CD8-positive, alpha-beta memory T cell (primary cell): ENCODE measurements at regions not wholly inside any gene's neighbourhood (a gene's known extent, or its start where the extent isn't known, plus 50 kb on each side); places are given as distances from the start of the nearest gene placed in this dataset.
A peak's percentile ranks its signal among the peaks of the same experiment; 100 is the strongest.
"Not testable (repeated sequence)": the region's sequence is repeated elsewhere in the genome, so short reads cannot be mapped to it uniquely, and the experiment has no call there.

Experiments
- CTCF ChIA-PET: fragments of 350-600 bp; sonication (Branson Sonifier 250); formaldehyde crosslinking; loops from one replicate; lab custom pipeline; 2021; ENCODE audit warnings: antibody characterized with exemption; lab: Charles Lee
- POLR2A ChIA-PET: fragments of 350-600 bp; sonication (Branson Sonifier 250); formaldehyde crosslinking; loops from one replicate; lab custom pipeline; 2021; ENCODE audit warnings: antibody characterized with exemption; lab: Charles Lee
- DNase-seq, 5 donors: peaks; one replicate each; pipeline versions ENCODE4 v3.0.0 to v3.0.0-alpha.2; 2020 to 2022; ENCODE audit warnings: mixed read lengths in 1 of 5
- H3K27ac ChIP-seq: one replicate; pipeline ENCODE4 v1.7.0; 2013; ENCODE audit warnings: low read depth, mild to moderate bottlenecking, low read length, moderate library complexity
- H3K27me3 ChIP-seq: 2 replicates; pipeline ENCODE4 v1.7.0; 2013; ENCODE audit warnings: low read length, mild to moderate bottlenecking; ENCODE audit not compliant: insufficient read depth, poor library complexity, severe bottlenecking
- H3K36me3 ChIP-seq: 2 replicates; pipeline ENCODE4 v1.7.0; 2013; ENCODE audit warnings: mild to moderate bottlenecking, low read length, moderate library complexity; ENCODE audit not compliant: insufficient read depth
- H3K4me1 ChIP-seq: 2 replicates; pipeline ENCODE4 v1.7.0; 2013; ENCODE audit warnings: mild to moderate bottlenecking, low read length, moderate library complexity; ENCODE audit not compliant: insufficient read depth
- H3K4me3 ChIP-seq: 2 replicates; pipeline ENCODE4 v1.7.0; 2013; ENCODE audit warnings: mild to moderate bottlenecking, low read length
- H3K9me3 ChIP-seq: 2 replicates; pipeline ENCODE4 v1.7.0; 2013; ENCODE audit warnings: mild to moderate bottlenecking, low read length
- H3K27ac Mint-ChIP-seq, 8 donors: one replicate each; pipeline ENCODE4 v1.8.0; 2020 to 2021; ENCODE audit warnings: mixed read lengths in 8 of 8, mild to moderate bottlenecking in 6 of 8, inconsistent platforms in 3 of 8, moderate library complexity in 3 of 8
- H3K27me3 Mint-ChIP-seq, 2 donors: one replicate each; pipeline ENCODE4 v1.8.0; 2020 to 2021; ENCODE audit warnings: mixed read lengths in 2 of 2, mild to moderate bottlenecking in 1 of 2, moderate library complexity in 1 of 2
- H3K36me3 Mint-ChIP-seq, 3 donors: one replicate each; pipeline ENCODE4 v1.8.0; 2020 to 2021; ENCODE audit warnings: mixed read lengths in 3 of 3, inconsistent platforms in 1 of 3, mild to moderate bottlenecking in 1 of 3
- H3K4me1 Mint-ChIP-seq, 3 donors: one replicate each; pipeline ENCODE4 v1.8.0; 2020 to 2021; ENCODE audit warnings: mixed read lengths in 3 of 3, inconsistent platforms in 1 of 3, mild to moderate bottlenecking in 1 of 3
- H3K4me3 Mint-ChIP-seq, 7 donors: one replicate each; pipeline ENCODE4 v1.8.0; 2020 to 2021; ENCODE audit warnings: mixed read lengths in 7 of 7, mild to moderate bottlenecking in 6 of 7, moderate library complexity in 4 of 7, inconsistent platforms in 2 of 7
- H3K9me3 Mint-ChIP-seq, 5 donors: one replicate each; pipeline ENCODE4 v1.8.0; 2020 to 2022; ENCODE audit warnings: mixed read lengths in 5 of 5, mild to moderate bottlenecking in 3 of 5, moderate library complexity in 2 of 5, inconsistent platforms in 1 of 5

DNA sequence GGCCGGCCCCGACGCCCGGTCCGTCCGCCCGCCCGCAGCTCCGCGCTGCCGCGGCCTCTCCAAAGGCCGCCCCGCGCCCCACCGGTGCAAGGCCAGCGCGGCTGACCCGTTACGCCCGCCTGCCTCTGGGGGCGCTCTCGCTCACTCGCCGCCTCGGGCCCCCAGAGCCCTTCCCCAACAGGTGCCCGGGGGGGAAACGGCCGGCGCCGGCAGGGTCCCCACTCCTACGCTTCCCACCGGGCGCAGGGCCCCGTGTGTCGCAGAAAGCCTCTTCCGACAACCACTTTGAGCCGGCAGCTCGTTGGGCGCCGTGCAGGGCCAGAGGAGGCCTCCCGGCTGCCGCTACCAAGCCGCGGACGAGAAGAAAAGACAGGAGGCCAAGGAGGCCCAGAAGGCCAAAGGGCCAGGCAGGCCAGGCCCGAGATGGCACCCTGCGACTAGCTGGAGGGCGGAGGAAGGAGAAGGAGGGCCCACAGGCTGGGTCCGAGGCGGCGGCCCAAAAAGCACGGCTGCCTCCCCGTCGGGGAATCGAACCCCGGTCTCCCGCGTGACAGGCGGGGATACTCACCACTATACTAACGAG is 64.9 kb upstream of the FCGR2A start:
- CTCF ChIA-PET, result interaction anchor here (1.1 to 1.7 kb wide), 3 partner anchors 11 to 50 kb away, joined by 3 to 5 read pairs (median 4); no protein-coding TSS in a partner anchor
- Histone ChIP-seq H3K4me3 (peak overlapping the region; percentile 32), H3K4me1 (peaks cover 5% of the 10 kb centered on the region), H3K27ac (no peak overlapping the region), H3K9me3 (no peaks in the 10 kb centered on the region), H3K36me3 (no peaks in the 10 kb centered on the region), H3K27me3 (peaks cover 12% of the 10 kb centered on the region)
- peaks cover 33 to 46% of the 10 kb centered on the region in 2 donors for H3K27me3 Mint-ChIP-seq
- H3K4me3 Mint-ChIP-seq, result peak overlapping the region; percentile 78 to 93 (median 83)
- POLR2A ChIA-PET, result no interaction called here
- H3K4me1 Mint-ChIP-seq, result peaks cover 9 to 21% (median 16%) of the 10 kb centered on the region in 3 donors
- peaks cover 0 to 2% (median 0%) of the 10 kb centered on the region in 3 donors for H3K36me3 Mint-ChIP-seq
- H3K27ac Mint-ChIP-seq, result no peak overlapping the region
- H3K9me3 Mint-ChIP-seq, result peaks cover 0 to 2% (median 0%) of the 10 kb centered on the region in 5 donors
- peak; percentile 39 to 58 (median 41) for DNase-seq

DNA sequence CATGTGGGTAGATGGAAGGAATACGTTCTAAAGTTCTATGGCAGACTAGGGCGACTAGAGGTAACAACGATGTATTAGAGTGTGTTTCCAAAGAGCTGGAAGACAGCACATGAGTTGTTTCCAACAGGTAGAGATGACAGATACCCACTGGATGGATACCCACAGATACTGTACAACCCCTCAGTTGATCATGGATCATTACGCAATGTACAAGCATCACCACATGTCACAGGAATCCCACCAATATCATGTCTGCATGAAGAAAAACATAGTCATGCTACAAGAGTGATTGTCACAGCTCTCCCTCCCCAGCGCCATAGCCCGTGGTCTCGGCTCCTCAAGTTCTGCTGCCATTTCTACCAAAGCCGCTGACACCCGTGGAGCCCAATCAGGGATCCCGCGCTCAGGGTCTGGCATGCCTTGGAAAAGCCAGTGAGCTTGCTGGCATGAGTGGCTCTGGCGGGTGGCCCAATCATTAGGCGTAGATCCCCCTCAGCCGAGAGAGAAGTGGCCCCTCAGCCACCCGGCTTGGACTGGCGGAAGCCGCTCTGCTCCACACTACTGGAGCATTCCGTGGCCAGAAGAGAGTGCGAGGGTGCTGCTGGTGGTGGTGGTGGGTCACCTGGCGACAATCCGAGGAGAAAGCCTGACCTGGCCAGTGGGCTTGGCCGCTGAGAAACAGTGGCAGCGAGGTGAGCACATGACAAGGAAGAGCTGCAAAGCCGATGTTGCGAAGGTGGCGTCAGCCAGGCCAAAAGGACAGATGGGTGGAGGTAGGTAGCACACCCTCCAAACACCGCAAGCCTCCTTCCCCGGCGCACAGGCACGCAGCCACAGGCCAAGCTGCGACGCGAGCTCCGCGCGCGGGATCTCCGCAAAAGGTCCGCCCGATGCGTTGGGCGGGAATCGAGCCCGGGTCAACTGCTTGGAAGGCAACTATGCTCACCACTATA is 65.7 kb upstream of the FCGR2A start:
- peaks cover 5% of the 10 kb centered on the region for H3K4me1 ChIP-seq
- peaks cover 12% of the 10 kb centered on the region for H3K27me3 ChIP-seq
- Mint-ChIP-seq H3K9me3 (peaks cover 0 to 2% (median 0%) of the 10 kb centered on the region in 5 donors), H3K27ac (peak overlapping the region in 1 of 8 donors; percentile 77), H3K4me3 (peak overlapping the region; percentile 51 to 88 (median 77)), H3K4me1 (peaks cover 9 to 21% (median 16%) of the 10 kb centered on the region in 3 donors), H3K36me3 (peaks cover 0 to 2% (median 0%) of the 10 kb centered on the region in 3 donors), H3K27me3 (peaks cover 38 to 51% of the 10 kb centered on the region in 2 donors)
- H3K4me3 ChIP-seq, result no peak overlapping the region
- H3K36me3 ChIP-seq, result no peaks in the 10 kb centered on the region
- DNase-seq, result no peak
- CTCF ChIA-PET, result interaction anchor here (1.1 to 1.7 kb wide), 3 partner anchors 10 to 49 kb away, joined by 3 to 5 read pairs (median 4); no protein-coding TSS in a partner anchor
- no peak overlapping the region for H3K27ac ChIP-seq
- POLR2A ChIA-PET, result no interaction called here
- H3K9me3 ChIP-seq, result no peaks in the 10 kb centered on the region

- Mint-ChIP-seq H3K27me3 (peaks cover 30 to 72% of the 10 kb centered on the region in 2 donors), H3K4me3 (peak overlapping the region in 1 of 7 donors; percentile 28), H3K36me3 (peaks cover 0 to 18% (median 2%) of the 10 kb centered on the region in 3 donors)
- H3K9me3 Mint-ChIP-seq, H3K4me3 ChIP-seq, DNase-seq, H3K27ac ChIP-seq, H3K27ac Mint-ChIP-seq, H3K9me3 ChIP-seq, H3K27me3 ChIP-seq, POLR2A ChIA-PET, H3K36me3 ChIP-seq, CTCF ChIA-PET, H3K4me1 ChIP-seq, H3K4me1 Mint-ChIP-seq: not testable (repeated sequence)
Measured at GRCh38 chr1:161433191-161433590, 65.5 kb upstream of the CFAP126 start.

GRCh38 chr1:161432091-161432490 is 64.4 kb upstream of the CFAP126 start:
- Histone ChIP-seq H3K27me3 (no peaks in the 10 kb centered on the region), H3K27ac (no peak overlapping the region), H3K36me3 (no peaks in the 10 kb centered on the region), H3K9me3 (no peaks in the 10 kb centered on the region), H3K4me3 (no peak overlapping the region), H3K4me1 (no peaks in the 10 kb centered on the region)
- H3K4me3 Mint-ChIP-seq, result no peak overlapping the region
- DNase-seq, result no peak
- ChIA-PET POLR2A (no interaction called here), CTCF (no interaction called here)
- H3K27ac Mint-ChIP-seq, result no peak overlapping the region
- H3K9me3 Mint-ChIP-seq, result no peaks in the 10 kb centered on the region
- peaks cover 4 to 10% (median 10%) of the 10 kb centered on the region in 3 donors for H3K4me1 Mint-ChIP-seq
- H3K27me3 Mint-ChIP-seq, result peaks cover 27 to 72% of the 10 kb centered on the region in 2 donors
- peaks cover 0 to 26% (median 0%) of the 10 kb centered on the region in 3 donors for H3K36me3 Mint-ChIP-seq

DNA sequence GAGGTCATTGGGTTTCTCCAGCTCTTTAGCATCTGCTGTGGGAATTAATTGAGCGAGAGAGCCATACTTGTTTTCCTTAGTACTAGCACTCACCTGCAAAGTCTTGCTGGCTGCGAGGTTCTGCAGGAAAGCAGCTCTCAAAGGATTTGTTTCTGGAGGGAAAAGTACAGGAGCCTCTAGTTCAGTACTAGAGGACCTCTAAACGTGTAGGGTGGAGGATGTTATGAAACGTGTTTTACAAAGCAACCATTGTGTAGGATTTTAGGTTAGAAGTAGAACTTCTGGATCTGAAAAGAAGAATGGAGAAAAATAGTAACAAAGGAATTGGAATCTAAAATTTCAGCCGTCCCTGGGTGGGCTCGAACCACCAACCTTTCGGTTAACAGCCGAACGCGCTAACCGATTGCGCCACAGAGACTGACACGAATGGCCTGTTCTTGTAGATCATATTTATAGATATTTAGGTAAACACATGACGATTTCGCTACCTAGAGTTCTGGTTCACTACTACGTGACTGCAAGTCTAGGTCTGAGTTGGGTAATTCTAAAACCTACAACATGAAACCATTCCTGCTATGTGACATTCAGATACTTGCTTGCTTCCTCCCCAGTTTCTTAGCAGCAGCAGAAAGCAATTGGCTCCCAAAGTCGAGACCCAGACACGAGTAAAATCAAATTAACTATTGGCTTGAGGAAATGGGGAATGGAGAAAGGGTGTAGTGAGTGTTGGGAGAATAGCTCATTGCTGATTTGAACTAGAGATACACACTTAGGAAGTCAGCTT is 60.2 kb upstream of the CFAP126 start:
- peak overlapping the region in 6 of 7 donors; percentile 23 to 67 (median 44) for H3K4me3 Mint-ChIP-seq
- peak overlapping the region in 2 of 8 donors; percentile 38 to 81 for H3K27ac Mint-ChIP-seq
- Histone ChIP-seq H3K9me3 (no peaks in the 10 kb centered on the region), H3K36me3 (no peaks in the 10 kb centered on the region), H3K27me3 (peaks cover 3% of the 10 kb centered on the region), H3K4me1 (no peaks in the 10 kb centered on the region), H3K27ac (peak overlapping the region; percentile 45), H3K4me3 (peak overlapping the region; percentile 15)
- peak in 2 of 5 donors; percentile 17 to 46 for DNase-seq
- peaks cover 0 to 19% (median 2%) of the 10 kb centered on the region in 3 donors for H3K36me3 Mint-ChIP-seq
- peaks cover 6 to 14% (median 14%) of the 10 kb centered on the region in 3 donors for H3K4me1 Mint-ChIP-seq
- CTCF ChIA-PET, result no interaction called here
- no peaks in the 10 kb centered on the region for H3K9me3 Mint-ChIP-seq
- peaks cover 22 to 60% of the 10 kb centered on the region in 2 donors for H3K27me3 Mint-ChIP-seq
- POLR2A ChIA-PET, result no interaction called here

GRCh38 chr1:161422914-161423313 is 55.2 kb upstream of the CFAP126 start:
- H3K9me3 Mint-ChIP-seq, H3K4me1 ChIP-seq, H3K4me3 ChIP-seq, POLR2A ChIA-PET, H3K27me3 ChIP-seq, H3K27ac ChIP-seq, DNase-seq, H3K4me3 Mint-ChIP-seq, CTCF ChIA-PET, H3K36me3 Mint-ChIP-seq, H3K27ac Mint-ChIP-seq, H3K9me3 ChIP-seq, H3K36me3 ChIP-seq: not testable (repeated sequence)
- H3K27me3 Mint-ChIP-seq, result peaks cover 11 to 20% of the 10 kb centered on the region in 2 donors
- H3K4me1 Mint-ChIP-seq, result peaks cover 9 to 17% (median 16%) of the 10 kb centered on the region in 3 donors

- Histone ChIP-seq H3K9me3 (no peaks in the 10 kb centered on the region), H3K27me3 (peaks cover under 1% of the 10 kb centered on the region), H3K4me3 (peak overlapping the region; percentile 26), H3K27ac (no peak overlapping the region), H3K36me3 (no peaks in the 10 kb centered on the region), H3K4me1 (peaks cover 6% of the 10 kb centered on the region)
- peak overlapping the region in 1 of 8 donors; percentile 88 for H3K27ac Mint-ChIP-seq
- H3K4me1 Mint-ChIP-seq, result peaks cover 3 to 8% (median 7%) of the 10 kb centered on the region in 3 donors
- peak overlapping the region; percentile 68 to 89 (median 73) for H3K4me3 Mint-ChIP-seq
- peaks cover 5 to 7% of the 10 kb centered on the region in 2 donors for H3K27me3 Mint-ChIP-seq
- CTCF ChIA-PET, result no interaction called here
- POLR2A ChIA-PET, result no interaction called here
- no peak for DNase-seq
- peaks cover 0 to 2% (median 0%) of the 10 kb centered on the region in 3 donors for H3K36me3 Mint-ChIP-seq
- H3K9me3 Mint-ChIP-seq, result no peaks in the 10 kb centered on the region
Measured at GRCh38 chr1:161421456-161421855, 53.8 kb upstream of the CFAP126 start.
